DMS 273 (cell line): ENCODE measurements at regions not wholly inside any gene's neighbourhood (a gene's known extent, or its start where the extent isn't known, plus 50 kb on each side); places are given as distances from the start of the nearest gene placed in this dataset.

ENCODE experiments used
- DNase-seq: peaks from one replicate; lab custom pipeline; 2025; ENCODE audit not compliant: unreplicated experiment; lab: John Stamatoyannopoulos, UW

GRCh38 chr2:193561054-193561453 lies 1366.3 kb upstream of the TMEFF2 start:
- DNase-seq: no peak

DNA sequence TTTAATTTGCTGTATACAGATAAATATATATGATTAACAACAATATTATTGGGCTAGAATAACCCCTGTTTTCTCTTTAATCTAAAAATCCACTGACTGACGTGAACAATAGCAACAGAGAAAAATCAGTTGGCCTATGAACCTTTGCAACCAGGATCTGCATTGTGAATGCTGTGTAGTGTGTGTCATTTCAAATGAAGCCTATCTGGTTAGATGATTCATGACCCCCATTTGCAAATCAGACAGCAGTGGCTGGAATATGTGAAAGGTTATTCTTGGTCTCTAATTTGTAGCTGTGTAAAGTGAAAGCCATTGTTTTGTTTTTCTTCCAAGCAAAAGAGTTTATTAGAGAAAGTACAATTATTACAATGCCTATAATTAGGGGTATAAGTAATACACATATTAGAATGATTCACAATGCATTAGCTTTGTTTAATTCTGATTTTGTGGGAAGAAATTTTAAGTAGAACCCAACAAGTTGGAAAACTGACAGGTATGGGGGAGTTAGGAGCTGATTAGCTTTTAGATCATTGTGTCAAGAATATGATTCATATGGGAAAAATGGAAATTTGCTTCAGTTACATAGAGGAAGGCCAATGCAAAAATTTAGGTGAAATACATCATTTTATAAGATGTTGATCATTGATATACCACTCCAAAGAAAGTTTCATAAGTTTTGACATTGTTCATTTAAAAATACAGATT lies 1362.2 kb upstream of the TMEFF2 start:
- no peak for DNase-seq

GRCh38 chr2:193549661-193550060 lies 1354.9 kb upstream of the TMEFF2 start:
- no peak for DNase-seq

DNA sequence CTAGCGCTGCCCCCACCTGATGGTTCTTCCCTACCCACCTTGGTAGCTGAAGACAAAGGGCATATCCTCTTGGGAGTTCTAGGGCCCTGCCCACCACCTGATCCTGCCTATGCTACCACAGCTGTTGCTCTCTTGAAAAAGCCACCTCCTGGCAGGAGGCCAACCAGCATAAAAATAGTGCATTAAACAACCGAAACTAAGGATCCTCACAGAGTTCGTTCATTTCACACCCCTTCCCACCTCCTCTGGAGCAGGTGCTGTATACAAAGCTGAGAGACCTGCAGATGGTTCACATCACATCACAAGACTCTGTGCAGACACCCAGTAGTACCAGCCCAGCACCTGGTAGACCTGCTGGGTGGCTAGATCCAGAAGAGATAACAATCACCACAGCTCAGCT lies 1348.0 kb upstream of the TMEFF2 start:
- peak; percentile 33 for DNase-seq

DNA sequence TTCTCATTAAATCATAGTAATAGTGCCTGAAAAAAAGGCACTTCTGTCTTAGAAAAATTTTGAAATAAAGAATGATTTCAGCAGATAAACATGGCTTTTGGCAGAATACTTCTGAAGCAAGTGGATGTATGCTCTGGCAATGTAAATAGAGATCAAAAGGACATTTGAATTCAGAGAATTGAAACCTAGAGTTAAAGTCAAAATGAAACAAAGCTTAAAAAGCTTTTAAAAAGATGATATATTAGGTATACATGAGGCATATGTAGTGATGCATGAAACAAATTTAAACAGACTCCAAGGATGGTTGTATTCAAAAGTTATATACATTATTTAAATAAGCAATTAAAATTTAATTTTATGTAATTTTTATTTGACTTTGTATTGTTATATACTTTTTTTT lies 1344.5 kb upstream of the TMEFF2 start:
- DNase-seq: no peak

DNA sequence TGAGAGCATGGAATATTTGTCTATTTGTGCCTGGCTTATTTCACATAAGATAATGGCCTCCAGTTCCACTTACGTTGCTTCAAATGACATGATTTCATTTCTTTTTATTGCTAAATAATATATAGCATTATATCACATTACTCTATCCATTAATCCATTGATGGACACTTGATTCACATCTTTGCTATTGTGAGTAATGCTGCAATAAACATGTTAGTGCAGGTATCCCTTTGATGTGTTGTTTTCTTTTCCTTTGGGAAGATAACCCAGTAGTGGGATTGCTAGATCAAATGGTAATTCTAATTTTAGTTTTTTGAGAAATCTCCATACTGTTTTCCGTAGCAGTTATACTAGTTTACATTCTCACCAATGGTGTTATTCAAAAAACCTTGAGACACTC lies 1343.3 kb upstream of the TMEFF2 start:
- DNase-seq: no peak

DNA sequence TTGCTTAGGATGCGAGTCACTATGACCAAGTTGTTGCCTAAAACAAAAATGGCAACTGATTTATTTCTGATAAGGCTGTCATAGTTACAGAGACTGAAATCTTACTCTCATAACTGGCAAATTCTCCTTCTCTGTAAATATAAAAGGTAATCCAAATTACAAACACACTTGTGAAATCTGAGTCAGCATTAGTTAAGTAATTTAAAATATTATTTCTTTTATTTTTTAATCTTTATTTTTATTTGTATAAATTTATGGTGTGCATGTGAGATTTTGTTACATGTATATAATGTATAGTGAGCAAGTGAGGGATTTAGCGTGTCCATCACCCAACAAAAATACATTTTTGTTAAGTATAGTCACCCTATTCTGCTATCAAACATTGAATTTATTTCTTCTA lies 1342.8 kb upstream of the TMEFF2 start:
- DNase-seq: no peak

DNA sequence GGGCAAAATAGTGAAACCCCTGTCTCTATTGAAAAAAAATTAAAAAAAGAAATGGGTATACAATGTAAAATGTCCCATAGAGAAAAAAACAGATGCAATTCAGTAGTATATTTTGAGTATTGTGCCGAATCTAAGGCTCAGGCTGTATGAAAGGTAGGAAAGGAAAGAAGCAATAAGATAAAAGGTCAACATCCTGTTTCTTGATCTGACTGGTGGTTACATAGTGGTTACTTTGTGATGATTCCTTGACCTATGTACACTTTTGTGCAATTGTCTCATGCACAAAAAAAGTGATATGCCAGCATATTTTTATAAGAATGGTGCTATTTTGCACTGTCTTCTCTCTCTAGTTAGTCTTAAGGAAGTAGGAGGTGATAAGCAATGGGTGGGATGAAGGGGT lies 1333.7 kb upstream of the TMEFF2 start:
- DNase-seq: no peak

DNA sequence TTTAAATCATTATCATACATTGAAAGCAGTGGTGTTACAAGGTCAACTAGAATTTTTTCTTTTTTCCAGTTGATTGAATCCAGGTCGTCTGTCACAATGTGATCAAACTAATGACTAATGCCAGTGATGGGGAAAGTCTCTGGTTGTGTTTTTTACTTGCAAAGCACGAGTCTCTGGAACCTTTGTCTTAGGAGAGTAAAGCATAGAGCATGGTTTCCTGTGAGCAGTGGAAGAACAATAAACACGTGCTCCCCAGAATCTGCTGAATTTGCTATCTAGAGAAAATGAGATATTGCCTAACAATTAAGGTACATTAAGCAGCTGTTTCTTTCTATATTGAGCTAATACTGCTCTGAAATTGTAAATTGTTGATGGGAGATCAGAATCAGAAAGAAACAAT lies 1332.4 kb upstream of the TMEFF2 start:
- no peak for DNase-seq

- no peak for DNase-seq
Measured at GRCh38 chr2:193523662-193524061, 1328.9 kb upstream of the TMEFF2 start.

DNA sequence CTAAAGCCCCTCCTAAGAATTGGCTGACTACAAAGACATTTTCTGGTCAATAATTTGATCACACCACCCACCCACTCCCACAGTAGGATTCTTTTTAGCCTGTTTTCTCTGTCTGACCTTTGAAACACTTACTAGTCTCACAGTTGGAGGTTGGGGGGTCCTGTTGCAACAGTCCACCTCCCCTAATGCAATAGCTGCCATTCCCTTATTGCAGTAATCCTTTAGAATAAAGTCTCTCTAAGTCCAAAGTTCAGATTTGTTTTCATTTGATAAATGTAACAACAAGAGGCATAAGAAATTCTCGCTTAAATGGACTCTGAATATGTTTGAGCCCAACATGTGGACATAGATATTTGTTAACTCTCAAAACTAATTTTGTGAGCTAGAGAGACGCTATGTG lies 1326.8 kb upstream of the TMEFF2 start:
- DNase-seq: no peak

- no peak for DNase-seq
Measured at GRCh38 chr2:193520709-193521458, 1326.2 kb upstream of the TMEFF2 start.

- peak; percentile 2 for DNase-seq
Measured at GRCh38 chr2:193518041-193518817, 1323.5 kb upstream of the TMEFF2 start.

GRCh38 chr2:193517615-193518014 lies 1322.9 kb upstream of the TMEFF2 start:
- no peak for DNase-seq

DNA sequence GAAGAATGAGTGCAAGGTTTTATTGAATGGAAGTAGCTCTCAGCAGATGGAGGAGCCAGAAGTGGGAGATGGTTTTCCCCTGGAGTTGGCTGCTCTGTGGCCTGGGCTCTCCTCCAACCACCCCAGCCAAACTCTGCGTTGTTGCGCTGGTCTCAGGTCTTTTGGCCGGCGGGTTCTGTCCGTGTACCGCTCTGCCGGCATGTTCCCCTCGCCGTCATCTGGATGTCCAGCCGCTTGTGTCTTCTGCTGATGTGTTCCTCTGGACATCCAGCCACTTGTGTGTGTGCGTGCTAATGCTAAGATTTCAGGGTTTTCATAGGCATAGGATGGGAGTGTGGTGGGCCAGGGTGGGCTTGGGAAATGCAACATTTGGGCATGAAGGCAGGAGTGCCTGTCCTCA lies 1311.3 kb upstream of the TMEFF2 start:
- no peak for DNase-seq

- no peak for DNase-seq
Measured at GRCh38 chr2:193505620-193506019, 1310.9 kb upstream of the TMEFF2 start.

DNA sequence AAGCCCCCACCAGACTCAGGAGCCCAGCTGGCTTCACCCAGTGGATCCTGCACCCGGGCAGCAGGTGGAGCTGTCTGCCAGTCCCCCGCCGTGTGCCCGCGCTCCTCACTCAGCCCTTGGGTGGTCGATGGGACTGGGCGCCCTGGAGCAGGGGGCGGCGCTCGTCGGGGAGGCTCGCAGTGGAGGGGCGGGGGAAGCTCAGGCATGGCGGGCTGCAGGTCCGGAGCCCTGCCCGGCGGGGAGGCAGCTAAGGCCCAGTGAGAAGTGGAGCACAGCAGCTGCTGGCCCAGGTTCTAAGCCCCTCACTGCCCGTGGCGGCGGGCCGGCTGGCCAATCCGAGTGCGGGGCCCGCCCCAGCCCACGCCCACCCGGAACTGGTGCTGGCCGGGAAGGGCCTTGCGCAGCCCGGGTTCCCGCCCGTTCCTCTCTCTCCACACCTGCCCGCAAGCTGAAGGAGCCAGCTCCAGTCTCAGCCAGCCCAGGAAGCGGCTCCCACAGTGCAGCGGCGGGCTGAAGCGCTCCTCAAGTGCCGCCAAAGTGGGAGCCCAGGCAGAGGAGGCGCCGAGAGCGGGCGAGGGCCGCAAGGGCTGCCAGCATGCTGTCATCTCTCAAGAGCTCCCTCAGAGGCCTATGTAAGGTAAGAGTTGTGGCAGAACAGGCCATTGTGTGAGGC lies 1307.8 kb upstream of the TMEFF2 start:
- DNase-seq: no peak

GRCh38 chr2:193496786-193497185 lies 1302.1 kb upstream of the TMEFF2 start:
- no peak for DNase-seq

GRCh38 chr2:193482557-193482956 lies 1287.8 kb upstream of the TMEFF2 start:
- DNase-seq: no peak

DNA sequence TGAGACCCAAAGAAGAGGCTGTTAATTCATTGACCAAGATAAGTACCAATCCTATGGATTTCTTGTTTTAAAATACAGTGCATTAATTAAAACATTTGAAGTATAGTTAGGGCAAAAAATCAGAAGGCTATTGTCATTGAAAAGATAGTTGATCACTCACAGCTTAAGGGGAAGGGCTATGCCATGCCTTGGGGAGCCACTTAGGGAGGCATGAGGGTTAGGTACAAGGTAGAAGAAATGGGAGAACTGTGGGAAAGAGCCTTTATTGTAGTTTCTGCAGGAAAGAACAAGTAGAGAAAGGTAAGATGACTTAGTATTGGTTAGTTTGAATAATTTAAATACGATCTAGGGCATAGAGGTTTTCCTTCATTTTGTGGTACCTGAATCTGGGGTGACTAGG lies 1285.5 kb upstream of the TMEFF2 start:
- DNase-seq: no peak

DNA sequence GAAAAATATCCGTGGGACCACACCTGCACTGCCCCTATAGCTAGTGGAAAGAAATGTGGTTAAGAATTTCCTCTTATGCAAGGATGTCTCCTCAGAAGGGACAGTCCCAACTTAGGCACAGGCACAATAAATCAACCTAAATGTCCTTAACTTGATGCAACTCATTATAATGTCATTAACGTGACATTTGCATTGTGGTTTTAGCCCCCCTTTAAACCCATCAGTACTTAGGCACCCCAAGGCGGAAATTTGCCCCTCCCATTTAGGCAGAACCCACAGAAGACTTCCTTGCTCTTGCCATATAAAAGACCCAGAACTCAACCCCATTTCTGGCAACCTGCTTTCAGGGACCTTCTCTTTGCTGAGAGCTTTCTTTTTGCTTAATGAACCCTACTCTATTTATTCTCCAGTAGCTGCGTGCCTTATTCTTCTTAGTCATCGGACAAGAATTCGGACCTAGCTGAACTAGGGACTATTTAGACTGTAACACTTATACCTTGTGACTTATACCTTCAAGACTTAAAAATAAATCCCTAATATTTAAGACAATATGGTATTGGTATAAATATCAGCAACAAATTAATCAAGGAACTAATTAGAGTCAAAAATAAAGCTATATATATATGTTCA lies 1281.6 kb upstream of the TMEFF2 start:
- DNase-seq: no peak
